ENCODE measurements at regions not wholly inside any gene's neighbourhood (a gene's known extent, or its start where the extent isn't known, plus 50 kb on each side); places are given as distances from the start of the nearest gene placed in this dataset.
A peak's percentile ranks its signal among the peaks of the same experiment; 100 is the strongest.

DNA sequence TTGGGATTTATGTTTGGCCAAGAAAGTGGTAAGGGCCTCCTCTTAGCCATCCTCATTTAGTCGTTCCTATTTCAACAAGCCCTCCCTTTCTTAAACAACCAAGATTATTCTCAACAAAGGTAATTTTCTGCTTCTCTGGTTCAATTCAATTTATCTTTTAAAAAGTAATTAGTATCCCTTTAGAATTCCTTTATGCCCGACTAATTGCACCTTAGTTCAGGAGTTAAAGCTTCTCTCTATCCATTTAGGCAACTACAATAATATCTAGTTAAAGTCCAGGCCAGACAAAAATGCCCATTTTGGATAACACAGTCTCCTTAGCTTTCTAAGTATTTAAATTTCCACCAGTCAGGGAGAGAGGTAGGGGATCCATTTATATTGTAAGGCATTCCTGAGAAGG lies 136.7 kb upstream of the MAGI3 start:
- no peaks in the 10 kb centered on the region for H4K20me1 ChIP-seq (replicated peaks in 1 of 2; ENCODE audit: control insufficient read depth in 1 of 2, insufficient read depth in 2 of 2, low read length in 2 of 2)
- no peak overlapping the region for H4K91ac ChIP-seq (replicated peaks; ENCODE audit: insufficient read length, low read length)
- H3K4me3 ChIP-seq (ENCODE audit: extremely low read depth in 1 of 4, insufficient read depth in 2 of 4, low read depth in 3 of 4, low read length in 4 of 4), result no peak overlapping the region
- ChIA-PET CTCF (ENCODE audit: partially characterized antibody) (interaction anchor here (0.6 to 1.7 kb wide), 8 partner anchors 9 to 392 kb away, joined by 3 to 4 read pairs (median 3); no protein-coding TSS in a partner anchor), POLR2A (ENCODE audit: partially characterized antibody) (interaction anchor here (1.3 kb wide), 1 partner anchor 16 kb away, joined by 3 read pairs; no protein-coding TSS in a partner anchor)
- no peak overlapping the region for H2AK5ac ChIP-seq (ENCODE audit: low read depth, low read length)
- no peaks in the 10 kb centered on the region for H3K23me2 ChIP-seq (ENCODE audit: low read depth, low read length)
- H4K8ac ChIP-seq (ENCODE audit: extremely low read depth, insufficient read depth, low read length), result no peak overlapping the region
- WGBS, 2 experiments (ENCODE audit: extremely low coverage in 1 of 2, insufficient coverage in 1 of 2, insufficient read length in 1 of 2, insufficient replicate concordance in 2 of 2, low coverage in 1 of 2, low lambda C conversion rate in 2 of 2, missing lambda C conversion rate in 1 of 2), result 76% methylated on average over 2 of the region's 2 CpGs; no CpG with 5 or more reads in 1 of the 2 experiments
- no peak overlapping the region for H3K9ac ChIP-seq (replicated peaks in 1 of 4; ENCODE audit: extremely low read depth in 1 of 4, low read depth in 3 of 4, low read length in 3 of 4)
- no peaks in the 10 kb centered on the region for H3K9me3 ChIP-seq (ENCODE audit: insufficient read depth in 2 of 2, low read depth in 1 of 2, low read length in 1 of 2)
- H2BK12ac ChIP-seq (ENCODE audit: low read depth, low read length), result no peak overlapping the region
- H3K36me3 ChIP-seq (ENCODE audit: control insufficient read depth in 2 of 4, insufficient read depth in 4 of 4, low read length in 3 of 4), result no peaks in the 10 kb centered on the region
- no peak overlapping the region for H2BK20ac ChIP-seq (ENCODE audit: low read length)
- H3K18ac ChIP-seq (ENCODE audit: extremely low read depth, low read length), result no peak overlapping the region
- H3K14ac ChIP-seq (ENCODE audit: insufficient read length), result no peak overlapping the region
- FAIRE-seq (no peak), DNase-seq (ENCODE audit: low read depth in 1 of 2, low spot score in 2 of 2) (no peak)
- no peak overlapping the region for H3K56ac ChIP-seq (replicated peaks; ENCODE audit: insufficient read length, low read depth, low read length)
- no peak overlapping the region for H3K27ac ChIP-seq (ENCODE audit: low read depth, low read length)
- H2AFZ ChIP-seq (ENCODE audit: low read length), result 0 out of 2 replicates have a peak overlapping the region, but pooled peaks have one; percentile 19
- no peak overlapping the region for H2BK5ac ChIP-seq (ENCODE audit: low read depth, low read length)
- no peaks in the 10 kb centered on the region for H3K79me1 ChIP-seq (ENCODE audit: low read depth, low read length)
- H3K4me2 ChIP-seq (ENCODE audit: insufficient read depth in 1 of 2, low read depth in 2 of 2, low read length in 2 of 2), result no peak overlapping the region
- H3K4me1 ChIP-seq (replicated peaks in 1 of 4; ENCODE audit: control insufficient read depth in 3 of 4, insufficient read depth in 4 of 4, low read length in 3 of 4), result peaks cover 7 to 28% (median 19%) of the 10 kb centered on the region in 4 experiments
- TF ChIP-seq TCF12 (IDR thresholded peaks at IDR 0.05; ENCODE audit: low read depth, low read length) (no peak), TAF1 (IDR thresholded peaks at IDR 0.05; ENCODE audit: low read depth, low read length) (no peak), PHF8 (conservative IDR thresholded peaks at IDR 0.05; ENCODE audit: low read depth, low read length) (no peak), KDM1A (IDR thresholded peaks at IDR 0.05; ENCODE audit: borderline replicate concordance, low read length) (no peak), EGR1 (IDR thresholded peaks at IDR 0.05; ENCODE audit: borderline replicate concordance, low read depth, low read length) (no peak)
- TF ChIP-seq, protein P1, sequence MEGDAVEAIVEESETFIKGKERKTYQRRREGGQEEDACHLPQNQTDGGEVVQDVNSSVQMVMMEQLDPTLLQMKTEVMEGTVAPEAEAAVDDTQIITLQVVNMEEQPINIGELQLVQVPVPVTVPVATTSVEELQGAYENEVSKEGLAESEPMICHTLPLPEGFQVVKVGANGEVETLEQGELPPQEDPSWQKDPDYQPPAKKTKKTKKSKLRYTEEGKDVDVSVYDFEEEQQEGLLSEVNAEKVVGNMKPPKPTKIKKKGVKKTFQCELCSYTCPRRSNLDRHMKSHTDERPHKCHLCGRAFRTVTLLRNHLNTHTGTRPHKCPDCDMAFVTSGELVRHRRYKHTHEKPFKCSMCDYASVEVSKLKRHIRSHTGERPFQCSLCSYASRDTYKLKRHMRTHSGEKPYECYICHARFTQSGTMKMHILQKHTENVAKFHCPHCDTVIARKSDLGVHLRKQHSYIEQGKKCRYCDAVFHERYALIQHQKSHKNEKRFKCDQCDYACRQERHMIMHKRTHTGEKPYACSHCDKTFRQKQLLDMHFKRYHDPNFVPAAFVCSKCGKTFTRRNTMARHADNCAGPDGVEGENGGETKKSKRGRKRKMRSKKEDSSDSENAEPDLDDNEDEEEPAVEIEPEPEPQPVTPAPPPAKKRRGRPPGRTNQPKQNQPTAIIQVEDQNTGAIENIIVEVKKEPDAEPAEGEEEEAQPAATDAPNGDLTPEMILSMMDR (IDR thresholded peaks at IDR 0.05; ENCODE audit: control extremely low read depth in 1 of 3, insufficient read depth in 1 of 3, low read depth in 1 of 3, low read length in 3 of 3), result no peak
- no peaks in the 10 kb centered on the region; a peak in 1 of 7 replicates for H3K27me3 ChIP-seq (replicated peaks in 1 of 4; ENCODE audit: control insufficient read depth in 3 of 4, extremely low read depth in 1 of 4, insufficient read depth in 3 of 4, low read length in 3 of 4)
- H3K23ac ChIP-seq (ENCODE audit: insufficient read length), result no peak overlapping the region
- H3K4ac ChIP-seq (replicated peaks; ENCODE audit: insufficient read length, low read depth, low read length), result no peak overlapping the region
- H4K5ac ChIP-seq (ENCODE audit: insufficient read length, low read depth, low read length), result no peak overlapping the region
- H3K79me2 ChIP-seq (ENCODE audit: control insufficient read depth in 1 of 2, insufficient read depth in 2 of 2, low read length in 2 of 2), result no peaks in the 10 kb centered on the region
- no peak overlapping the region for H2BK15ac ChIP-seq (ENCODE audit: low read length)
- H2BK120ac ChIP-seq (replicated peaks; ENCODE audit: low read depth, low read length), result no peak overlapping the region

Measured in H1 (cell line).